ENCODE measurements at regions not wholly inside any gene's neighbourhood (a gene's known extent, or its start where the extent isn't known, plus 50 kb on each side); places are given as distances from the start of the nearest gene placed in this dataset.

- no peaks in the 10 kb centered on the region for H3K4me1 ChIP-seq (ENCODE audit: low read length)
- H3K79me2 ChIP-seq (ENCODE audit: low read length), result no peaks in the 10 kb centered on the region
- H3K9ac ChIP-seq (ENCODE audit: low read length), result no peak overlapping the region
- no peaks in the 10 kb centered on the region for H3K9me3 ChIP-seq (ENCODE audit: insufficient read depth, low read length)
- H3K36me3 ChIP-seq (replicated peaks; ENCODE audit: low read depth, low read length), result no peaks in the 10 kb centered on the region
- H3K4me3 ChIP-seq (ENCODE audit: low read length), result no peak overlapping the region
- H3K4me2 ChIP-seq (ENCODE audit: low read length), result no peak overlapping the region
- no peak overlapping the region for H2AFZ ChIP-seq (ENCODE audit: low read depth, low read length)
- peaks cover 53% of the 10 kb centered on the region for H3K27me3 ChIP-seq (ENCODE audit: low read depth, low read length)
- no peak for TF ChIP-seq CTCF (IDR thresholded peaks at IDR 0.05; ENCODE audit: low read depth, low read length)
- no peak for TF ChIP-seq EZH2phosphoT487 (IDR thresholded peaks at IDR 0.05; ENCODE audit: low read depth)
- H4K20me1 ChIP-seq (ENCODE audit: insufficient read depth, low read length), result no peaks in the 10 kb centered on the region
- H3K27ac ChIP-seq (ENCODE audit: low read length), result no peak overlapping the region
Measured at GRCh38 chr15:85879334-85880163, 84.8 kb upstream of the KLHL25 start.

- Histone ChIP-seq H3K4me2 (ENCODE audit: low read length) (no peak overlapping the region), H2AFZ (ENCODE audit: low read depth, low read length) (no peak overlapping the region), H3K4me1 (ENCODE audit: low read length) (no peaks in the 10 kb centered on the region), H3K79me2 (ENCODE audit: low read length) (no peaks in the 10 kb centered on the region), H4K20me1 (ENCODE audit: insufficient read depth, low read length) (no peaks in the 10 kb centered on the region), H3K36me3 (replicated peaks; ENCODE audit: low read depth, low read length) (no peaks in the 10 kb centered on the region), H3K4me3 (ENCODE audit: low read length) (no peak overlapping the region), H3K9me3 (ENCODE audit: insufficient read depth, low read length) (no peaks in the 10 kb centered on the region), H3K27ac (ENCODE audit: low read length) (no peak overlapping the region), H3K27me3 (ENCODE audit: low read depth, low read length) (peaks cover 55% of the 10 kb centered on the region), H3K9ac (ENCODE audit: low read length) (no peak overlapping the region)
- TF ChIP-seq CTCF (IDR thresholded peaks at IDR 0.05; ENCODE audit: low read depth, low read length) (no peak), EZH2phosphoT487 (IDR thresholded peaks at IDR 0.05; ENCODE audit: low read depth) (no peak)
Measured at GRCh38 chr15:85880501-85881190, 85.9 kb upstream of the KLHL25 start.

- Histone ChIP-seq H3K27ac (ENCODE audit: low read length) (no peak overlapping the region), H3K4me3 (ENCODE audit: low read length) (no peak overlapping the region), H4K20me1 (ENCODE audit: insufficient read depth, low read length) (no peaks in the 10 kb centered on the region), H3K27me3 (ENCODE audit: low read depth, low read length) (peaks cover 71% of the 10 kb centered on the region), H3K79me2 (ENCODE audit: low read length) (no peaks in the 10 kb centered on the region), H3K4me2 (ENCODE audit: low read length) (no peak overlapping the region), H3K9ac (ENCODE audit: low read length) (no peak overlapping the region), H3K9me3 (ENCODE audit: insufficient read depth, low read length) (no peaks in the 10 kb centered on the region), H3K36me3 (replicated peaks; ENCODE audit: low read depth, low read length) (no peaks in the 10 kb centered on the region), H3K4me1 (ENCODE audit: low read length) (no peaks in the 10 kb centered on the region), H2AFZ (ENCODE audit: low read depth, low read length) (no peak overlapping the region)
- TF ChIP-seq CTCF (IDR thresholded peaks at IDR 0.05; ENCODE audit: low read depth, low read length) (no peak), EZH2phosphoT487 (IDR thresholded peaks at IDR 0.05; ENCODE audit: low read depth) (no peak)
Measured at GRCh38 chr15:85886309-85886811, 91.6 kb upstream of the KLHL25 start.

- no peaks in the 10 kb centered on the region for H3K4me1 ChIP-seq (ENCODE audit: low read length)
- H3K36me3 ChIP-seq (replicated peaks; ENCODE audit: low read depth, low read length), result no peaks in the 10 kb centered on the region
- H4K20me1 ChIP-seq (ENCODE audit: insufficient read depth, low read length), result no peaks in the 10 kb centered on the region
- no peak overlapping the region for H3K27ac ChIP-seq (ENCODE audit: low read length)
- H3K9me3 ChIP-seq (ENCODE audit: insufficient read depth, low read length), result no peaks in the 10 kb centered on the region
- TF ChIP-seq CTCF (IDR thresholded peaks at IDR 0.05; ENCODE audit: low read depth, low read length) (no peak), EZH2phosphoT487 (IDR thresholded peaks at IDR 0.05; ENCODE audit: low read depth) (no peak)
- H3K9ac ChIP-seq (ENCODE audit: low read length), result no peak overlapping the region
- no peak overlapping the region for H2AFZ ChIP-seq (ENCODE audit: low read depth, low read length)
- H3K4me2 ChIP-seq (ENCODE audit: low read length), result no peak overlapping the region
- H3K79me2 ChIP-seq (ENCODE audit: low read length), result no peaks in the 10 kb centered on the region
- H3K27me3 ChIP-seq (ENCODE audit: low read depth, low read length), result peaks cover 86% of the 10 kb centered on the region
- H3K4me3 ChIP-seq (ENCODE audit: low read length), result no peak overlapping the region
Measured at GRCh38 chr15:85889956-85890619, 95.4 kb upstream of the KLHL25 start.
